ENCODE measurements at regions not wholly inside any gene's neighbourhood (a gene's known extent, or its start where the extent isn't known, plus 50 kb on each side); places are given as distances from the start of the nearest gene placed in this dataset.

DNA sequence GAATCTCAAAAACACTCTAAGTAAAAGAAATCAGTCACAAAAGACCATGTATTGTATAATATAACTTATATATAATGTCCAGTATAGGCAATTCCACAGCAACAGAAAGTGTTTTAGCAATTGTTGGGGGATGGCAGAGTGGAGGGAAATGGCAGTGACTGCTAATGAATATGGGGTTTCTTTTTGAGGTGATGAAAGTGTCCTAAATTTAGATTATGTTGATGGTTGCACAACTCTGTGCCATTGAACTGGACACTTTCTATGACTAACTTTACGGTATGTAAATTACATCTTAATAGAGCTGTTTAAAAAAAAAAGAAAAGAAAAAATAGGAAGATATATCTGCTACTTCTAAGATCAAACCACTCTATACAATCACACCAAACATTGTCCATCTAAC lies 124.9 kb upstream of the ZNF462 start:
- 92% methylated on average over 1 of the region's 1 CpG for WGBS
- peaks cover 0 to 2% (median 0%) of the 10 kb centered on the region in 4 donors for H3K9me3 ChIP-seq (ENCODE audit: control insufficient read depth in 4 of 4, low read length in 3 of 4)
- no peaks in the 10 kb centered on the region for H3K36me3 ChIP-seq (ENCODE audit: control insufficient read depth in 4 of 4, insufficient read depth in 3 of 4, low read depth in 1 of 4, low read length in 3 of 4)
- TF ChIP-seq, protein P1, sequence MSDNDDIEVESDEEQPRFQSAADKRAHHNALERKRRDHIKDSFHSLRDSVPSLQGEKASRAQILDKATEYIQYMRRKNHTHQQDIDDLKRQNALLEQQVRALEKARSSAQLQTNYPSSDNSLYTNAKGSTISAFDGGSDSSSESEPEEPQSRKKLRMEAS (IDR thresholded peaks at IDR 0.05) = no peak
- no peak for TF ChIP-seq TAF1 (conservative IDR thresholded peaks at IDR 0.05)
- TF ChIP-seq FOXA2 (IDR thresholded peaks at IDR 0.05) = no peak
- TF ChIP-seq HNF4G (IDR thresholded peaks at IDR 0.05) = no peak
- TF ChIP-seq, protein P2, sequence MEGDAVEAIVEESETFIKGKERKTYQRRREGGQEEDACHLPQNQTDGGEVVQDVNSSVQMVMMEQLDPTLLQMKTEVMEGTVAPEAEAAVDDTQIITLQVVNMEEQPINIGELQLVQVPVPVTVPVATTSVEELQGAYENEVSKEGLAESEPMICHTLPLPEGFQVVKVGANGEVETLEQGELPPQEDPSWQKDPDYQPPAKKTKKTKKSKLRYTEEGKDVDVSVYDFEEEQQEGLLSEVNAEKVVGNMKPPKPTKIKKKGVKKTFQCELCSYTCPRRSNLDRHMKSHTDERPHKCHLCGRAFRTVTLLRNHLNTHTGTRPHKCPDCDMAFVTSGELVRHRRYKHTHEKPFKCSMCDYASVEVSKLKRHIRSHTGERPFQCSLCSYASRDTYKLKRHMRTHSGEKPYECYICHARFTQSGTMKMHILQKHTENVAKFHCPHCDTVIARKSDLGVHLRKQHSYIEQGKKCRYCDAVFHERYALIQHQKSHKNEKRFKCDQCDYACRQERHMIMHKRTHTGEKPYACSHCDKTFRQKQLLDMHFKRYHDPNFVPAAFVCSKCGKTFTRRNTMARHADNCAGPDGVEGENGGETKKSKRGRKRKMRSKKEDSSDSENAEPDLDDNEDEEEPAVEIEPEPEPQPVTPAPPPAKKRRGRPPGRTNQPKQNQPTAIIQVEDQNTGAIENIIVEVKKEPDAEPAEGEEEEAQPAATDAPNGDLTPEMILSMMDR (IDR thresholded peaks at IDR 0.05; ENCODE audit: low read depth, low read length, missing input control) = no peak
- no peak overlapping the region for H3K9ac ChIP-seq (ENCODE audit: low read depth in 1 of 2, low read length in 2 of 2)
- H3K27me3 ChIP-seq (ENCODE audit: control insufficient read depth in 4 of 4, insufficient read depth in 4 of 4, low read length in 3 of 4) = no peaks in the 10 kb centered on the region
- no peak overlapping the region for H3K4me3 ChIP-seq (ENCODE audit: low read depth in 1 of 3, low read length in 3 of 3)
- DNase-seq (ENCODE audit: low spot score) = no peak
- H3K4me1 ChIP-seq (ENCODE audit: control insufficient read depth in 4 of 4, insufficient read depth in 4 of 4, low read length in 3 of 4) = no peaks in the 10 kb centered on the region
- H3K27ac ChIP-seq (ENCODE audit: low read depth in 1 of 2, low read length in 2 of 2) = no peak overlapping the region

DNA sequence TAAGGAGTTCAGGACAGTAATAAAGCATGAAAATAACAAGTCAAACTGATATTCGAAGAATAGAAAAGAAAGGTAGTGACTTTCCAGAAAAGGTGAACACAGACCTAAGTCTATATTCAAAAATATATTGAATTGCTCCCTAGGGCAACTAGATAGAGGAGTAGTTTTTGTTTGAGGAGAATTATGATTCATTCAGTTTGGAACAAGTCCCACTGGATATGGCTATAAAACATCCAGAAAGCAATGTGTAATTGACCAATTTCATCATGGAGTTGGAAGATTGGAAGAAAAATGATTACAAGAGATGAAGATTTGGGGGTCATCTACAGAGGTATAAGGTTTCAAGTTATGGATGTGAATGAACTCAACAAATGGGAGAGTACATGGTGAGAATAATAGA lies 117.5 kb upstream of the ZNF462 start:
- Histone ChIP-seq H3K27ac (ENCODE audit: low read depth in 1 of 2, low read length in 2 of 2) (no peak overlapping the region), H3K4me1 (ENCODE audit: control insufficient read depth in 4 of 4, insufficient read depth in 4 of 4, low read length in 3 of 4) (no peaks in the 10 kb centered on the region), H3K27me3 (ENCODE audit: control insufficient read depth in 4 of 4, insufficient read depth in 4 of 4, low read length in 3 of 4) (no peaks in the 10 kb centered on the region), H3K9me3 (ENCODE audit: control insufficient read depth in 4 of 4, low read length in 3 of 4) (peaks cover 0 to 2% (median 0%) of the 10 kb centered on the region in 4 donors), H3K4me3 (ENCODE audit: low read depth in 1 of 3, low read length in 3 of 3) (no peak overlapping the region), H3K9ac (ENCODE audit: low read depth in 1 of 2, low read length in 2 of 2) (no peak overlapping the region), H3K36me3 (ENCODE audit: control insufficient read depth in 4 of 4, insufficient read depth in 3 of 4, low read depth in 1 of 4, low read length in 3 of 4) (no peaks in the 10 kb centered on the region)
- 86% methylated on average over 1 of the region's 1 CpG for WGBS
- TF ChIP-seq NR2F2 (IDR thresholded peaks at IDR 0.05) = no peak
- TF ChIP-seq ATF3 (IDR thresholded peaks at IDR 0.05) = no peak
- no peak for TF ChIP-seq FOXA1 (IDR thresholded peaks at IDR 0.05)
- TF ChIP-seq JUND (IDR thresholded peaks at IDR 0.05) = no peak
- TF ChIP-seq EGR1 (IDR thresholded peaks at IDR 0.05; ENCODE audit: low read depth in 2 of 2) = no peak
- no peak for TF ChIP-seq RAD21 (IDR thresholded peaks at IDR 0.05)
- TF ChIP-seq, protein P3, sequence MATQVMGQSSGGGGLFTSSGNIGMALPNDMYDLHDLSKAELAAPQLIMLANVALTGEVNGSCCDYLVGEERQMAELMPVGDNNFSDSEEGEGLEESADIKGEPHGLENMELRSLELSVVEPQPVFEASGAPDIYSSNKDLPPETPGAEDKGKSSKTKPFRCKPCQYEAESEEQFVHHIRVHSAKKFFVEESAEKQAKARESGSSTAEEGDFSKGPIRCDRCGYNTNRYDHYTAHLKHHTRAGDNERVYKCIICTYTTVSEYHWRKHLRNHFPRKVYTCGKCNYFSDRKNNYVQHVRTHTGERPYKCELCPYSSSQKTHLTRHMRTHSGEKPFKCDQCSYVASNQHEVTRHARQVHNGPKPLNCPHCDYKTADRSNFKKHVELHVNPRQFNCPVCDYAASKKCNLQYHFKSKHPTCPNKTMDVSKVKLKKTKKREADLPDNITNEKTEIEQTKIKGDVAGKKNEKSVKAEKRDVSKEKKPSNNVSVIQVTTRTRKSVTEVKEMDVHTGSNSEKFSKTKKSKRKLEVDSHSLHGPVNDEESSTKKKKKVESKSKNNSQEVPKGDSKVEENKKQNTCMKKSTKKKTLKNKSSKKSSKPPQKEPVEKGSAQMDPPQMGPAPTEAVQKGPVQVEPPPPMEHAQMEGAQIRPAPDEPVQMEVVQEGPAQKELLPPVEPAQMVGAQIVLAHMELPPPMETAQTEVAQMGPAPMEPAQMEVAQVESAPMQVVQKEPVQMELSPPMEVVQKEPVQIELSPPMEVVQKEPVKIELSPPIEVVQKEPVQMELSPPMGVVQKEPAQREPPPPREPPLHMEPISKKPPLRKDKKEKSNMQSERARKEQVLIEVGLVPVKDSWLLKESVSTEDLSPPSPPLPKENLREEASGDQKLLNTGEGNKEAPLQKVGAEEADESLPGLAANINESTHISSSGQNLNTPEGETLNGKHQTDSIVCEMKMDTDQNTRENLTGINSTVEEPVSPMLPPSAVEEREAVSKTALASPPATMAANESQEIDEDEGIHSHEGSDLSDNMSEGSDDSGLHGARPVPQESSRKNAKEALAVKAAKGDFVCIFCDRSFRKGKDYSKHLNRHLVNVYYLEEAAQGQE (IDR thresholded peaks at IDR 0.05) = no peak
- TF ChIP-seq SP1 (IDR thresholded peaks at IDR 0.05) = no peak
- TF ChIP-seq RXRA (IDR thresholded peaks at IDR 0.05) = no peak
- no peak for DNase-seq (ENCODE audit: low spot score)

DNA sequence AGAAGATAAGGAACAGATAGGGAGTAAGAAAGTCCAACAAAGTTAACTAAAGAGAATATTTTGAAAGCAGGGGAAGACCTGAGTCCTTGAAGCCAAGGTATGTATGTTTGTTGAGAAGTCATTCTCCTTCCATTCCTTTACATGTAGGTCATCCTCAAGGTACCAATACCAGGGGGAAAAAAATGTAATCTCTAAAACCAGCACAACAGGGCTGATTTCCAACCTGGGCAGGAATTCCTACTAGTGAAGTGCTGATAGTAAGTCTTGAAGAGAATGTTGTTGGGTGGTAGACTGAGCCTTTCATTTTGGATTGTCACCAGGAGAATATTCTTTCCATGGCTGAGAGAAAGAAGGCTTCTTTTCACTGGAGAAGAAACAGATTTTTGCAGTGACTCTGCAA lies 117.1 kb upstream of the ZNF462 start:
- no peak for DNase-seq (ENCODE audit: low spot score)
- H3K27me3 ChIP-seq (ENCODE audit: control insufficient read depth in 4 of 4, insufficient read depth in 4 of 4, low read length in 3 of 4) = no peaks in the 10 kb centered on the region
- no peaks in the 10 kb centered on the region for H3K4me1 ChIP-seq (ENCODE audit: control insufficient read depth in 4 of 4, insufficient read depth in 4 of 4, low read length in 3 of 4)
- no peak overlapping the region for H3K9ac ChIP-seq (ENCODE audit: low read depth in 1 of 2, low read length in 2 of 2)
- peaks cover 0 to 2% (median 0%) of the 10 kb centered on the region in 4 donors for H3K9me3 ChIP-seq (ENCODE audit: control insufficient read depth in 4 of 4, low read length in 3 of 4)
- no peak for TF ChIP-seq HNF4A (conservative IDR thresholded peaks at IDR 0.05)
- TF ChIP-seq, protein P2 (IDR thresholded peaks at IDR 0.05; ENCODE audit: low read depth, low read length, missing input control) = no peak
- TF ChIP-seq YY1 (IDR thresholded peaks at IDR 0.05) = no peak
- no peak for TF ChIP-seq RAD21 (IDR thresholded peaks at IDR 0.05)
- no peak for TF ChIP-seq GABPA (IDR thresholded peaks at IDR 0.05 in 1 of 2, conservative IDR thresholded peaks at IDR 0.05 in 1 of 2)
- TF ChIP-seq EGR1 (IDR thresholded peaks at IDR 0.05; ENCODE audit: low read depth in 2 of 2) = no peak
- TF ChIP-seq FOXA2 (IDR thresholded peaks at IDR 0.05) = no peak
- TF ChIP-seq SP1 (IDR thresholded peaks at IDR 0.05) = no peak
- no peak for TF ChIP-seq ATF3 (IDR thresholded peaks at IDR 0.05)
- TF ChIP-seq ZBTB33 (IDR thresholded peaks at IDR 0.05) = no peak
- no peak for TF ChIP-seq NR2F2 (IDR thresholded peaks at IDR 0.05)
- no peaks in the 10 kb centered on the region for H3K36me3 ChIP-seq (ENCODE audit: control insufficient read depth in 4 of 4, insufficient read depth in 3 of 4, low read depth in 1 of 4, low read length in 3 of 4)
- H3K4me3 ChIP-seq (ENCODE audit: low read depth in 1 of 3, low read length in 3 of 3) = no peak overlapping the region
- H3K27ac ChIP-seq (ENCODE audit: low read depth in 1 of 2, low read length in 2 of 2) = no peak overlapping the region

All from liver (tissue), 8 donors.